Liver (tissue), 8 donors: ENCODE measurements at regions not wholly inside any gene's neighbourhood (a gene's known extent, or its start where the extent isn't known, plus 50 kb on each side); places are given as distances from the start of the nearest gene placed in this dataset.

Experiments used
- DNase-seq: peaks from one replicate; pipeline ENCODE4 v3.0.0-alpha.2; 2017; ENCODE audit warnings: low spot score
- H3K27ac ChIP-seq, 2 donors: one replicate each; pipeline ENCODE4 v1.7.0; 2013; ENCODE audit warnings: inconsistent platforms in 2 of 2, low read length in 2 of 2, control low read depth in 1 of 2, low read depth in 1 of 2, mild to moderate bottlenecking in 1 of 2
- H3K27me3 ChIP-seq, 4 donors: one replicate each; pipeline versions ENCODE4 v1.6.1 to v1.7.0; 2013; ENCODE audit warnings: low read length in 3 of 4, inconsistent platforms in 1 of 4, mild to moderate bottlenecking in 1 of 4, moderate library complexity in 1 of 4; ENCODE audit not compliant: control insufficient read depth in 4 of 4, insufficient read depth in 4 of 4
- H3K36me3 ChIP-seq, 4 donors: one replicate each; pipeline versions ENCODE4 v1.6.1 to v1.7.0; 2013; ENCODE audit warnings: low read length in 3 of 4, mild to moderate bottlenecking in 3 of 4, low read depth in 1 of 4, moderate library complexity in 1 of 4; ENCODE audit not compliant: control insufficient read depth in 4 of 4, insufficient read depth in 3 of 4
- H3K4me1 ChIP-seq, 4 donors: one replicate each; pipeline versions ENCODE4 v1.6.1 to v1.7.0; 2013; ENCODE audit warnings: low read length in 3 of 4, mild to moderate bottlenecking in 3 of 4, moderate library complexity in 1 of 4; ENCODE audit not compliant: control insufficient read depth in 4 of 4, insufficient read depth in 4 of 4
- H3K4me3 ChIP-seq, 3 donors: one replicate each; pipeline versions ENCODE4 v1.6.1 to v1.7.0; 2013; ENCODE audit warnings: low read length in 3 of 3, control low read depth in 1 of 3, low read depth in 1 of 3, mild to moderate bottlenecking in 1 of 3
- H3K9ac ChIP-seq, 2 donors: one replicate each; pipeline ENCODE4 v1.7.0; 2013; ENCODE audit warnings: low read length in 2 of 2, mild to moderate bottlenecking in 2 of 2, moderate library complexity in 2 of 2, control low read depth in 1 of 2, low read depth in 1 of 2
- H3K9me3 ChIP-seq, 4 donors: one replicate each; pipeline versions ENCODE4 v1.6.1 to v1.7.0; 2013; ENCODE audit warnings: low read length in 3 of 4; ENCODE audit not compliant: control insufficient read depth in 4 of 4
- CTCF ChIP-seq: fragments of 150-350 bp; IDR thresholded peaks from 2 replicates; pipeline ENCODE4 v1.5.1; 2017; ENCODE audit warnings: improper control_type of control experiment, low read depth, low read length; ENCODE audit not compliant: missing input control
- EGR1 ChIP-seq, 2 donors: IDR thresholded peaks; 2 replicates each; pipeline ENCODE4 v1.6.1; 2016 to 2018; ENCODE audit warnings: antibody characterized with exemption in 2 of 2, low read depth in 2 of 2
- FOXA1 ChIP-seq: IDR thresholded peaks from 2 replicates; pipeline ENCODE4 v1.6.1; 2016; ENCODE audit warnings: antibody characterized with exemption
- FOXA2 ChIP-seq: IDR thresholded peaks from 2 replicates; pipeline ENCODE4 v1.6.1; 2016; ENCODE audit warnings: antibody characterized with exemption
- GABPA ChIP-seq, 2 donors: IDR thresholded peaks in 1 of 2; conservative IDR thresholded peaks in 1 of 2; 2 replicates each; pipeline ENCODE4 v1.6.1; 2016; ENCODE audit warnings: antibody characterized with exemption in 2 of 2, mild to moderate bottlenecking in 1 of 2, moderate library complexity in 1 of 2
- HNF4A ChIP-seq, 2 donors: conservative IDR thresholded peaks; 2 replicates each; pipeline ENCODE4 v1.6.1; 2016; ENCODE audit warnings: antibody characterized with exemption in 2 of 2, mild to moderate bottlenecking in 2 of 2
- HNF4G ChIP-seq: IDR thresholded peaks from 2 replicates; pipeline ENCODE4 v1.6.1; 2016; ENCODE audit warnings: antibody characterized with exemption
- JUND ChIP-seq, 2 donors: IDR thresholded peaks; 2 replicates each; pipeline ENCODE4 v1.6.1; 2016; ENCODE audit warnings: antibody characterized with exemption in 2 of 2
- MAX ChIP-seq: IDR thresholded peaks from 2 replicates; pipeline ENCODE4 v1.6.1; 2016; ENCODE audit warnings: antibody characterized with exemption
- NR2F2 ChIP-seq: IDR thresholded peaks from 2 replicates; pipeline ENCODE4 v1.6.1; 2016; ENCODE audit warnings: antibody characterized with exemption
- RAD21 ChIP-seq, 2 donors: IDR thresholded peaks; 2 replicates each; pipeline ENCODE4 v1.6.1; 2016; ENCODE audit warnings: antibody characterized with exemption in 2 of 2, mild to moderate bottlenecking in 2 of 2
- RXRA ChIP-seq, 2 donors: IDR thresholded peaks; 2 replicates each; pipeline ENCODE4 v1.6.1; 2017 to 2018; ENCODE audit warnings: antibody characterized with exemption in 2 of 2, mild to moderate bottlenecking in 1 of 2
- TAF1 ChIP-seq: conservative IDR thresholded peaks from 2 replicates; pipeline ENCODE4 v1.6.1; 2016; ENCODE audit warnings: antibody characterized with exemption, mild to moderate bottlenecking
- YY1 ChIP-seq: IDR thresholded peaks from 2 replicates; pipeline ENCODE4 v1.6.1; 2016; ENCODE audit warnings: antibody characterized with exemption, mild to moderate bottlenecking
- ZBTB33 ChIP-seq: IDR thresholded peaks from 2 replicates; pipeline ENCODE4 v1.6.1; 2016; ENCODE audit warnings: antibody characterized with exemption
- WGBS: extraction: QIAGEN DNeasy Blood & Tissue Kit; methylation state at CpG from one replicate; pipeline ENCODE4 v1.1.7; 2013; 5-methylcytosine and 5-hydroxymethylcytosine counted together
- TF ChIP-seq, protein P1 (sequence below): IDR thresholded peaks from 2 replicates; pipeline ENCODE4 v1.6.1; 2016; ENCODE audit warnings: antibody characterized with exemption, mild to moderate bottlenecking
- TF ChIP-seq, protein P2 (sequence below): IDR thresholded peaks from 2 replicates; pipeline ENCODE4 v1.6.1; 2016; ENCODE audit warnings: antibody characterized with exemption
- donor health status: healthy.
- donor health status: healthy.
- donor health status: healthy.
- donor health status: healthy.
- donor health status: healthy.

GRCh38 chr20:55258559-55258958 lies 746.8 kb downstream of the CBLN4 start:
- Histone ChIP-seq H3K27me3 (peaks cover 0 to 4% (median 0%) of the 10 kb centered on the region in 4 donors), H3K9ac (no peak overlapping the region), H3K9me3 (no peaks in the 10 kb centered on the region), H3K4me3 (no peak overlapping the region), H3K4me1 (no peaks in the 10 kb centered on the region), H3K36me3 (no peaks in the 10 kb centered on the region), H3K27ac (no peak overlapping the region)
- 49% methylated on average over 2 of the region's 2 CpGs for WGBS
- TF ChIP-seq GABPA (IDR thresholded peaks at IDR 0.05 in 1 of 2, conservative IDR thresholded peaks at IDR 0.05 in 1 of 2) (no peak), NR2F2 (no peak), YY1 (no peak), ZBTB33 (no peak), JUND (IDR thresholded peaks at IDR 0.05) (no peak), RXRA (IDR thresholded peaks at IDR 0.05) (no peak), CTCF (no peak), EGR1 (IDR thresholded peaks at IDR 0.05; ENCODE audit: low read depth in 2 of 2) (no peak), TAF1 (no peak), RAD21 (IDR thresholded peaks at IDR 0.05) (no peak), HNF4G (no peak), FOXA2 (no peak), FOXA1 (no peak), MAX (no peak), HNF4A (conservative IDR thresholded peaks at IDR 0.05) (no peak)
- TF ChIP-seq, protein P1, sequence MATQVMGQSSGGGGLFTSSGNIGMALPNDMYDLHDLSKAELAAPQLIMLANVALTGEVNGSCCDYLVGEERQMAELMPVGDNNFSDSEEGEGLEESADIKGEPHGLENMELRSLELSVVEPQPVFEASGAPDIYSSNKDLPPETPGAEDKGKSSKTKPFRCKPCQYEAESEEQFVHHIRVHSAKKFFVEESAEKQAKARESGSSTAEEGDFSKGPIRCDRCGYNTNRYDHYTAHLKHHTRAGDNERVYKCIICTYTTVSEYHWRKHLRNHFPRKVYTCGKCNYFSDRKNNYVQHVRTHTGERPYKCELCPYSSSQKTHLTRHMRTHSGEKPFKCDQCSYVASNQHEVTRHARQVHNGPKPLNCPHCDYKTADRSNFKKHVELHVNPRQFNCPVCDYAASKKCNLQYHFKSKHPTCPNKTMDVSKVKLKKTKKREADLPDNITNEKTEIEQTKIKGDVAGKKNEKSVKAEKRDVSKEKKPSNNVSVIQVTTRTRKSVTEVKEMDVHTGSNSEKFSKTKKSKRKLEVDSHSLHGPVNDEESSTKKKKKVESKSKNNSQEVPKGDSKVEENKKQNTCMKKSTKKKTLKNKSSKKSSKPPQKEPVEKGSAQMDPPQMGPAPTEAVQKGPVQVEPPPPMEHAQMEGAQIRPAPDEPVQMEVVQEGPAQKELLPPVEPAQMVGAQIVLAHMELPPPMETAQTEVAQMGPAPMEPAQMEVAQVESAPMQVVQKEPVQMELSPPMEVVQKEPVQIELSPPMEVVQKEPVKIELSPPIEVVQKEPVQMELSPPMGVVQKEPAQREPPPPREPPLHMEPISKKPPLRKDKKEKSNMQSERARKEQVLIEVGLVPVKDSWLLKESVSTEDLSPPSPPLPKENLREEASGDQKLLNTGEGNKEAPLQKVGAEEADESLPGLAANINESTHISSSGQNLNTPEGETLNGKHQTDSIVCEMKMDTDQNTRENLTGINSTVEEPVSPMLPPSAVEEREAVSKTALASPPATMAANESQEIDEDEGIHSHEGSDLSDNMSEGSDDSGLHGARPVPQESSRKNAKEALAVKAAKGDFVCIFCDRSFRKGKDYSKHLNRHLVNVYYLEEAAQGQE = no peak
- TF ChIP-seq, protein P2, sequence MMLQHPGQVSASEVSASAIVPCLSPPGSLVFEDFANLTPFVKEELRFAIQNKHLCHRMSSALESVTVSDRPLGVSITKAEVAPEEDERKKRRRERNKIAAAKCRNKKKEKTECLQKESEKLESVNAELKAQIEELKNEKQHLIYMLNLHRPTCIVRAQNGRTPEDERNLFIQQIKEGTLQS = no peak
- DNase-seq = no peak

GRCh38 chr20:55255016-55255415 lies 750.3 kb downstream of the CBLN4 start:
- Histone ChIP-seq H3K9me3 (no peaks in the 10 kb centered on the region), H3K4me1 (no peaks in the 10 kb centered on the region), H3K9ac (no peak overlapping the region), H3K4me3 (no peak overlapping the region), H3K36me3 (no peaks in the 10 kb centered on the region), H3K27ac (no peak overlapping the region), H3K27me3 (no peaks in the 10 kb centered on the region)
- TF ChIP-seq ZBTB33 = no peak
- TF ChIP-seq YY1 = no peak
- TF ChIP-seq HNF4A (conservative IDR thresholded peaks at IDR 0.05) = no peak
- DNase-seq = no peak
- WGBS = 90% methylated on average over 6 of the region's 6 CpGs
